Smooth muscle cell (in vitro differentiated cells): ENCODE measurements at regions not wholly inside any gene's neighbourhood (a gene's known extent, or its start where the extent isn't known, plus 50 kb on each side); places are given as distances from the start of the nearest gene placed in this dataset.

Source experiments
- DNase-seq: peaks from one replicate; lab custom pipeline; 2025; ENCODE audit not compliant: unreplicated experiment; lab: John Stamatoyannopoulos, UW
- H2AFZ ChIP-seq: fragments of 200-600 bp; sonication (generic); 2 replicates; pipeline ENCODE4 v1.6.0; 2016; ENCODE audit warnings: antibody characterized with exemption, low read depth, mild to moderate bottlenecking
- H3F3A ChIP-seq: fragments of 200-600 bp; sonication (generic); 2 replicates; pipeline ENCODE4 v1.6.0; 2017; ENCODE audit warnings: antibody characterized with exemption, low read depth
- H3K27ac ChIP-seq: fragments of 200-600 bp; sonication (generic); 2 replicates; pipeline ENCODE4 v1.5.1; 2016; ENCODE audit warnings: low read depth, mild to moderate bottlenecking
- H3K27me3 ChIP-seq: fragments of 200-600 bp; sonication (generic); 2 replicates; pipeline ENCODE4 v1.6.1; 2016; ENCODE audit warnings: low read depth, mild to moderate bottlenecking
- H3K36me3 ChIP-seq: fragments of 200-600 bp; sonication (generic); 2 replicates; pipeline ENCODE4 v1.5.1; 2016; ENCODE audit warnings: low read depth
- H3K4me1 ChIP-seq: fragments of 200-600 bp; sonication (generic); 2 replicates; pipeline ENCODE4 v1.5.1; 2016; ENCODE audit warnings: low read depth
- H3K4me2 ChIP-seq: fragments of 200-600 bp; sonication (generic); 2 replicates; pipeline ENCODE4 v1.6.0; 2016; ENCODE audit warnings: mild to moderate bottlenecking
- H3K4me3 ChIP-seq: fragments of 200-600 bp; sonication (generic); 2 replicates; pipeline ENCODE4 v1.5.1; 2016; ENCODE audit warnings: mild to moderate bottlenecking
- H3K79me2 ChIP-seq: fragments of 200-600 bp; sonication (generic); 2 replicates; pipeline ENCODE4 v1.6.0; 2016; ENCODE audit warnings: low read depth, mild to moderate bottlenecking
- H3K9ac ChIP-seq: fragments of 200-600 bp; sonication (generic); 2 replicates; pipeline ENCODE4 v1.6.0; 2016; ENCODE audit warnings: low read depth
- H3K9me3 ChIP-seq: fragments of 200-600 bp; sonication (generic); replicated peaks from 2 replicates; pipeline ENCODE4 v1.5.1; 2016; ENCODE audit warnings: low read depth
- H4K20me1 ChIP-seq: fragments of 200-600 bp; sonication (generic); 2 replicates; pipeline ENCODE4 v1.6.0; 2016; ENCODE audit warnings: low read depth
- WGBS: methylation state at CpG from one replicate; pipeline ENCODE4 v1.1.7; 2016; ENCODE audit warnings: low lambda C conversion rate; 5-methylcytosine and 5-hydroxymethylcytosine counted together
- TF ChIP-seq, protein P1 (sequence below): fragments of 200-600 bp; sonication (generic); IDR thresholded peaks from 2 replicates; pipeline ENCODE4 v1.5.1; 2017; ENCODE audit warnings: borderline replicate concordance, mild to moderate bottlenecking, antibody characterized with exemption; ENCODE audit not compliant: insufficient read depth, poor library complexity, severe bottlenecking

DNA sequence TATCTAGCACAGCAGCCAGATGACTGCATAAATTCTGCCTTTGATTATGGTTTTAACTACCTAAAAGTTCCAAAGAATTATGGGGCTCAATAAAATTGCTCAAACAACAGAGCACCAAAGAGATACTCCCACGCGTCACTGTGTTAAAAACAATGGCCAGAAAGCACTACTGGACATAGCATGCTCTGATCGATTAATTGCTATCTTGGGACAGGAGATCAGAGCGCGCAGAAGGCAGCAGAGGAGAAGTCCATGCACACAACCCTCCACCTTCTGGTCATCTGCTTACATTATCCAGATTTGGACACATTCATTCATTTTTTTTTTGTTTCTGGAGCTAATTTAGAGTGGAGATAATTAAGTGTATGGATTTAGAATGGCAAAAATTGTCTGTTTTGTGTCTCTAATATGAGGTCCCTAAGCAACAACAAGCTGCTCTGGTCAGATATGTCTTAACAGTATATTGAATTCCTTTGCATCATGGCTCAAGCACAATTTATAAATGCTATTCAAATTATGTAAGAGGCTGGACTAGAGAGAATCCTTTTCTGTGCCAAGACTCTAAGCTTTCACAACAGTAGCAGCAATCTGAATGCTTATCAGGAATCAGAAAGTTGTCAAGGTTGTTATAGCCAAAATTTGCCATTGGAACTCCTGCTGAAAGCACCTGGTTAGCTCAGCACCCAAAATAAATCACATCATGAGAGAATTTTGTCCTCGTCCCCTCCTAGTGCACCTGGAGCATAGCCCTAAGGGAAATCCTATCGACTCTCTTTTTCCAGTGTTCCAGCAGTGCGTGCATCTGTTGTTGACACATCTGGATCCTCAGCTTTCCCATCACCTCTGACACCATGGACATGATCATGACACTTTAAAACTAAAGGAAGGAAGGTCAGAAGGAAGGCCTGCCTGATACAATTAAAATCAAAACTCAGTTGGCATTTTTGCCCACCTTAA, 98.6 kb upstream of the HMHB1 start:
- Histone ChIP-seq H3K9ac (no peak overlapping the region), H3K4me1 (no peaks in the 10 kb centered on the region), H3K36me3 (no peaks in the 10 kb centered on the region), H3K27me3 (no peaks in the 10 kb centered on the region), H3K9me3 (no peaks in the 10 kb centered on the region), H3K27ac (no peak overlapping the region), H4K20me1 (no peaks in the 10 kb centered on the region), H3K4me2 (no peak overlapping the region), H3F3A (no peaks in the 10 kb centered on the region), H2AFZ (no peak overlapping the region), H3K79me2 (no peaks in the 10 kb centered on the region), H3K4me3 (no peak overlapping the region)
- 97% methylated on average over 8 of the region's 8 CpGs for WGBS
- no peak for DNase-seq
- TF ChIP-seq, protein P1, sequence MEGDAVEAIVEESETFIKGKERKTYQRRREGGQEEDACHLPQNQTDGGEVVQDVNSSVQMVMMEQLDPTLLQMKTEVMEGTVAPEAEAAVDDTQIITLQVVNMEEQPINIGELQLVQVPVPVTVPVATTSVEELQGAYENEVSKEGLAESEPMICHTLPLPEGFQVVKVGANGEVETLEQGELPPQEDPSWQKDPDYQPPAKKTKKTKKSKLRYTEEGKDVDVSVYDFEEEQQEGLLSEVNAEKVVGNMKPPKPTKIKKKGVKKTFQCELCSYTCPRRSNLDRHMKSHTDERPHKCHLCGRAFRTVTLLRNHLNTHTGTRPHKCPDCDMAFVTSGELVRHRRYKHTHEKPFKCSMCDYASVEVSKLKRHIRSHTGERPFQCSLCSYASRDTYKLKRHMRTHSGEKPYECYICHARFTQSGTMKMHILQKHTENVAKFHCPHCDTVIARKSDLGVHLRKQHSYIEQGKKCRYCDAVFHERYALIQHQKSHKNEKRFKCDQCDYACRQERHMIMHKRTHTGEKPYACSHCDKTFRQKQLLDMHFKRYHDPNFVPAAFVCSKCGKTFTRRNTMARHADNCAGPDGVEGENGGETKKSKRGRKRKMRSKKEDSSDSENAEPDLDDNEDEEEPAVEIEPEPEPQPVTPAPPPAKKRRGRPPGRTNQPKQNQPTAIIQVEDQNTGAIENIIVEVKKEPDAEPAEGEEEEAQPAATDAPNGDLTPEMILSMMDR: no peak

DNA sequence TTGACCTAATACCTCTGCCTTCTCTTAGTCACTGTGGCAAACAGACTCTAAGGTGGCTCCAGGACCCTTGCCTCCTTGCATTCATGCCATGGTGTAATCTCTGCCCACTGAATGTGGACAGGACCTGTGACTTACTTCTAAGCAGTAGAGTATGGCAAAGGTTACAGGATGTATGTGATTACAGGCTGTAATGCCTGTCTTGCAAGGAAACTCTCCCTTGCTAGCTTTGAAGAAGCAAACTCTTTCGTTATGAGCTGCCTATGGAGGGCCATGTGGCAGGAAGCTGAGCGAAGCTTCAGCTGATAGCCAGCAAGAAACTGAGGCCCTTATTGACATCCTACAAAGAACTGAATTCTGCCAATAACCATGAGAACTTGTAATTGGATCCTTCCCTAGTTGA, 103.3 kb upstream of the HMHB1 start:
- no peak overlapping the region for H2AFZ ChIP-seq
- H4K20me1 ChIP-seq: no peaks in the 10 kb centered on the region
- H3K27ac ChIP-seq: no peak overlapping the region
- H3K4me3 ChIP-seq: no peak overlapping the region
- DNase-seq: no peak
- no peak overlapping the region for H3K4me2 ChIP-seq
- no peak overlapping the region for H3K9ac ChIP-seq
- H3F3A ChIP-seq: no peaks in the 10 kb centered on the region
- H3K9me3 ChIP-seq: no peaks in the 10 kb centered on the region
- H3K4me1 ChIP-seq: no peaks in the 10 kb centered on the region
- 68% methylated on average over 2 of the region's 2 CpGs for WGBS
- no peaks in the 10 kb centered on the region for H3K79me2 ChIP-seq
- no peaks in the 10 kb centered on the region for H3K27me3 ChIP-seq
- H3K36me3 ChIP-seq: no peaks in the 10 kb centered on the region
- TF ChIP-seq, protein P1: no peak

DNA sequence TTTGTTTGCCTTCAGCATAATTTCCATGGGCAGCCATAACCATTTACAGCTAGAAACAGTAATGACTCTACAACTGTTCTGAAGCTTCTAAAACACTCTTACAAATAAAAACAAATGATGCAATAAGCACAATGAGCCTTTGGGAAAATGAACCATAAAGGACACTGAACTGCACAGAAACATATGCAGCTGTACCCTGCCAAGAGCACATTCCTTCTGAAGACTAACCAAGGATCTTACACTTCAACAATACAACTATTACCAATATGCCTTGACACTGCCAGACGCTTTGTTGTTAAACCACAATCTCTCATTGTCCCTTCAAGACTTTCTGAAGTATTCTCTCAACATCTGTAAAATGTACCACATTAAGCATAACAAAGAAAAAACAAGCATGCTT, 104.2 kb upstream of the HMHB1 start:
- Histone ChIP-seq H3K4me2 (no peak overlapping the region), H3K4me3 (no peak overlapping the region), H3K9ac (no peak overlapping the region), H3F3A (no peaks in the 10 kb centered on the region), H3K27me3 (no peaks in the 10 kb centered on the region), H3K36me3 (no peaks in the 10 kb centered on the region), H3K27ac (no peak overlapping the region), H3K4me1 (no peaks in the 10 kb centered on the region), H3K79me2 (no peaks in the 10 kb centered on the region), H4K20me1 (no peaks in the 10 kb centered on the region), H3K9me3 (no peaks in the 10 kb centered on the region), H2AFZ (no peak overlapping the region)
- WGBS: 36% methylated on average over 1 of the region's 1 CpG
- TF ChIP-seq, protein P1: no peak
- DNase-seq: no peak

DNA sequence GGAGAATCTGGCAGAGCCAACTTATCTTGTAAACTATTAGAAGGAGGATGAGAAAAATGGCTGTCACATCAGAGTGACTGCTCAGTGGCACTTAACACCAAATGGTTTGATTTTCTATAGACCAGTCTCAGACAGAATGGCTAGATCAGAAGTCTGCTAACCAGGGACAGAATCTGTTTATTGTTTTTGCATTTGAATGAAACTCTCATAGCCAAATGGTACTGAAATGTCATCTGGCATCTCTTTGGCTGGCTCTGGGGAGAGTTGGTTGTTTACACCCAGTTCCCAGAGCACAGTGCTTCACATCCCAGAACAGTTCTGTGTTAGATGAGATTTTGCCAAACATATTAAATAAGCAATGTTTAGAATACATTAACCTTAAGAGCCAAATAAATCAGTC, 106.6 kb upstream of the HMHB1 start:
- Histone ChIP-seq H3K79me2 (no peaks in the 10 kb centered on the region), H4K20me1 (no peaks in the 10 kb centered on the region), H2AFZ (no peak overlapping the region), H3F3A (no peaks in the 10 kb centered on the region), H3K4me3 (no peak overlapping the region), H3K27ac (no peak overlapping the region), H3K9me3 (no peaks in the 10 kb centered on the region), H3K27me3 (no peaks in the 10 kb centered on the region), H3K4me1 (no peaks in the 10 kb centered on the region), H3K36me3 (no peaks in the 10 kb centered on the region), H3K4me2 (no peak overlapping the region), H3K9ac (no peak overlapping the region)
- DNase-seq: no peak
- TF ChIP-seq, protein P1: no peak
